GM12878 (cell line): ENCODE measurements at regions not wholly inside any gene's neighbourhood (a gene's known extent, or its start where the extent isn't known, plus 50 kb on each side); places are given as distances from the start of the nearest gene placed in this dataset.

Experiments used
- ATAC-seq: fragments of 200-7000 bp; cut with Tn5 transposase; 3 replicates; pipeline ENCODE4 v1.9.1; 2020; ENCODE audit warnings: mild to moderate bottlenecking, moderate library complexity
- BruUV-seq: library from RNA; stranded (reverse); fragments of 400-500 nt; replicated peaks from 2 replicates; lab custom pipeline; 2021; lab: Mats Ljungman, UMichigan
- CTCF ChIA-PET: fragments of 300-600 bp; sonication (Branson Sonifier 250); formaldehyde crosslinking; extraction: SDS; loops from one replicate; lab custom pipeline; 2021; ENCODE audit warnings: inconsistent platforms; lab: Yijun Ruan, JAX
- POLR2A ChIA-PET: fragments of 350-600 bp; formaldehyde crosslinking; extraction: SDS; loops from one replicate; lab custom pipeline; 2021; ENCODE audit warnings: inconsistent platforms; lab: Charles Lee
- RAD21 ChIA-PET: fragments of 300-600 bp; sonication (Branson Sonifier 250); formaldehyde crosslinking; loops from one replicate; lab custom pipeline; 2023; ENCODE audit warnings: antibody characterized with exemption; ENCODE audit not compliant: unreplicated experiment; lab: Charles Lee
- SMC1A ChIA-PET: fragments of 300-600 bp; sonication (Branson Sonifier 250); formaldehyde crosslinking; loops from one replicate; lab custom pipeline; 2023; ENCODE audit not compliant: unreplicated experiment, uncharacterized antibody; lab: Charles Lee
- DNase-seq: peaks from one replicate; pipeline ENCODE4 v3.0.0-alpha.2; 2011; ENCODE audit warnings: low read depth, low spot score
- FAIRE-seq: peaks from 3 replicates; lab custom pipeline; 2011; peaks lifted over from hg19 to GRCh38; lab: Jason Lieb, UNC
- H2AFZ ChIP-seq: 2 replicates; pipeline ENCODE4 v1.6.0; 2011; ENCODE audit warnings: low read depth, low read length, control low read depth; ENCODE audit not compliant: control insufficient read depth
- H3K27ac ChIP-seq: 2 replicates; pipeline ENCODE4 v1.5.1; 2011; ENCODE audit warnings: control low read depth; ENCODE audit not compliant: control insufficient read depth, insufficient read depth
- H3K27me3 ChIP-seq, 2 experiments: replicated peaks in 1 of 2; 2 replicates each; pipeline versions ENCODE4 v1.6.0 to v1.6.1; 2011; ENCODE audit warnings: low read length in 1 of 2; ENCODE audit not compliant: control insufficient read depth in 2 of 2, insufficient read depth in 2 of 2
- H3K36me3 ChIP-seq, 2 experiments: 2 replicates each; pipeline ENCODE4 v1.5.1; 2011; ENCODE audit warnings: low read length in 1 of 2; ENCODE audit not compliant: control insufficient read depth in 2 of 2, insufficient read depth in 2 of 2
- H3K4me1 ChIP-seq: 2 replicates; pipeline ENCODE4 v1.6.1; 2011; ENCODE audit warnings: mild to moderate bottlenecking, low read length, moderate library complexity, mixed read lengths; ENCODE audit not compliant: control insufficient read depth, insufficient read depth
- H3K4me2 ChIP-seq: 2 replicates; pipeline ENCODE4 v1.6.0; 2011; ENCODE audit warnings: control low read depth; ENCODE audit not compliant: control insufficient read depth, insufficient read depth
- H3K4me3 ChIP-seq: fragments of 200-600 bp; sonication (generic); 2 replicates; pipeline ENCODE4 v1.5.1; 2016
- H3K79me2 ChIP-seq: 2 replicates; pipeline ENCODE4 v1.6.0; 2011; ENCODE audit warnings: low read length; ENCODE audit not compliant: control insufficient read depth, insufficient read depth
- H3K9ac ChIP-seq: 2 replicates; pipeline ENCODE4 v1.8.0; 2011; ENCODE audit warnings: low read length, control low read depth, mixed read lengths; ENCODE audit not compliant: control insufficient read depth, insufficient read depth
- H3K9me3 ChIP-seq: replicated peaks from 3 replicates; pipeline ENCODE4 v1.5.1; 2011; ENCODE audit warnings: mild to moderate bottlenecking, low read length; ENCODE audit not compliant: control insufficient read depth, insufficient read depth
- H4K20me1 ChIP-seq: 2 replicates; pipeline ENCODE4 v1.6.0; 2011; ENCODE audit not compliant: control insufficient read depth, insufficient read depth
- BHLHE40 ChIP-seq, 2 experiments: fragments of 450-650 bp in 1 of 2; IDR thresholded peaks; 2 replicates each; pipeline ENCODE4 v1.6.1; 2011 to 2017; ENCODE audit warnings: low read depth in 2 of 2, borderline replicate concordance in 1 of 2, improper control_type of control experiment in 1 of 2, low read length in 1 of 2, mild to moderate bottlenecking in 1 of 2
- CEBPZ ChIP-seq: fragments of 150-350 bp; IDR thresholded peaks from 2 replicates; pipeline ENCODE4 v1.6.1; 2016; ENCODE audit warnings: low read depth, low read length
- CHD2 ChIP-seq: IDR thresholded peaks from 2 replicates; pipeline ENCODE4 v1.6.1; 2011; ENCODE audit warnings: low read depth, low read length, improper control_type of control experiment, borderline replicate concordance
- CREB1 ChIP-seq: IDR thresholded peaks from 2 replicates; pipeline ENCODE4 v1.6.1; 2012; ENCODE audit warnings: low read depth, mild to moderate bottlenecking, inconsistent platforms
- DPF2 ChIP-seq: fragments of 450-650 bp; IDR thresholded peaks from 2 replicates; pipeline ENCODE4 v1.6.1; 2017; ENCODE audit warnings: mild to moderate bottlenecking
- KDM1A ChIP-seq: fragments of 200-600 bp; sonication (generic); IDR thresholded peaks from 2 replicates; pipeline ENCODE4 v1.6.1; 2016; ENCODE audit warnings: borderline replicate concordance
- MEF2B ChIP-seq: fragments of 450-650 bp; IDR thresholded peaks from 2 replicates; pipeline ENCODE4 v1.6.1; 2018; ENCODE audit warnings: mild to moderate bottlenecking, moderate library complexity; ENCODE audit not compliant: partially characterized antibody, poor library complexity, severe bottlenecking
- MTA3 ChIP-seq: IDR thresholded peaks from 2 replicates; pipeline ENCODE4 v1.6.1; 2012; ENCODE audit warnings: low read length, inconsistent platforms, borderline replicate concordance
- MXI1 ChIP-seq: fragments of 150-350 bp; IDR thresholded peaks from 2 replicates; pipeline ENCODE4 v1.6.1; 2011; ENCODE audit warnings: low read depth, mild to moderate bottlenecking, inconsistent platforms, low read length, improper control_type of control experiment
- POLR2A ChIP-seq: IDR thresholded peaks from 2 replicates; pipeline ENCODE4 v1.6.1; 2011; ENCODE audit warnings: low read depth, mild to moderate bottlenecking, low read length
- RAD51 ChIP-seq: fragments of 450-650 bp; IDR thresholded peaks from 2 replicates; pipeline ENCODE4 v1.6.1; 2016; ENCODE audit warnings: moderate library complexity, mild to moderate bottlenecking, inconsistent platforms
- TBL1XR1 ChIP-seq: IDR thresholded peaks from 2 replicates; pipeline ENCODE4 v1.6.1; 2012; ENCODE audit warnings: low read depth, low read length, improper control_type of control experiment
- ZSCAN29 ChIP-seq: fragments of 450-650 bp; IDR thresholded peaks from 2 replicates; pipeline ENCODE4 v1.6.1; 2017; ENCODE audit warnings: mild to moderate bottlenecking, moderate library complexity
- WGBS: methylation state at CpG from one replicate; pipeline ENCODE4 v1.1.6; 2016; ENCODE audit warnings: low lambda C conversion rate; ENCODE audit not compliant: insufficient replicate concordance, insufficient coverage; ENCODE audit errors: missing lambda C conversion rate; 5-methylcytosine and 5-hydroxymethylcytosine counted together
- in situ Hi-C: fragments of 300-500 bp; cut with MboI; formaldehyde crosslinking; loops from 9 replicates; pipeline ENCODE4 v1.14.3; 2018; ENCODE audit warnings: mixed read lengths
- intact Hi-C: fragments of 100-400 bp; cut with micrococcal nuclease; formaldehyde crosslinking; loops from one replicate; pipeline ENCODE4 v1.14.2; 2022; ENCODE audit not compliant: unreplicated experiment
- TF ChIP-seq, protein P1 (sequence below), 3 experiments: IDR thresholded peaks in 2 of 3; conservative IDR thresholded peaks in 1 of 3; 2 replicates each; pipeline ENCODE4 v1.5.1; 2011; ENCODE audit warnings: low read depth in 3 of 3, low read length in 3 of 3, mild to moderate bottlenecking in 3 of 3, control low read depth in 2 of 3, moderate library complexity in 2 of 3, inconsistent platforms in 1 of 3, mixed read lengths in 1 of 3; ENCODE audit not compliant: control insufficient read depth in 2 of 3, insufficient read depth in 1 of 3; ENCODE audit errors: extremely low read depth in 1 of 3

DNA sequence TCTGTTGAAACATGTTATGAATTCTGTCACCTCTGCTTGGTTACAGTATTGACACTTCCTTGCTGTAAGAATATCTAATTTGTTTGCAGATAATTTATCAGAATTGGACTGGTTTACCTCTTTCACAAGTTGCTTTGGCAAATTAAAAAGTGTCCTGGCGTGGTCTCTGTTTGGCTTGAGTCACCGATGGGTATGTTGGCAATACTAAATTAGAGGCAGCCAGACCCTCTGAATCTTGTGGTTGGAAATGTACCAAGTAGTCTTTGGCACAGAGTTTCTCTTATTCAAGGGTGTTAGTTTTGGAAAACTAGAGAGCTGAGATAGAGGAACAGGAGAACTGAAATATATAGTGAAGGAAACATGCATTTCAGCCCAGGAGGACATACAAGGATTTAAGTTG lies 521.1 kb upstream of the MGAT4C start:
- CTCF ChIA-PET = no interaction called here
- TF ChIP-seq ZSCAN29 = no peak
- no peak for TF ChIP-seq TBL1XR1
- TF ChIP-seq, protein P1, sequence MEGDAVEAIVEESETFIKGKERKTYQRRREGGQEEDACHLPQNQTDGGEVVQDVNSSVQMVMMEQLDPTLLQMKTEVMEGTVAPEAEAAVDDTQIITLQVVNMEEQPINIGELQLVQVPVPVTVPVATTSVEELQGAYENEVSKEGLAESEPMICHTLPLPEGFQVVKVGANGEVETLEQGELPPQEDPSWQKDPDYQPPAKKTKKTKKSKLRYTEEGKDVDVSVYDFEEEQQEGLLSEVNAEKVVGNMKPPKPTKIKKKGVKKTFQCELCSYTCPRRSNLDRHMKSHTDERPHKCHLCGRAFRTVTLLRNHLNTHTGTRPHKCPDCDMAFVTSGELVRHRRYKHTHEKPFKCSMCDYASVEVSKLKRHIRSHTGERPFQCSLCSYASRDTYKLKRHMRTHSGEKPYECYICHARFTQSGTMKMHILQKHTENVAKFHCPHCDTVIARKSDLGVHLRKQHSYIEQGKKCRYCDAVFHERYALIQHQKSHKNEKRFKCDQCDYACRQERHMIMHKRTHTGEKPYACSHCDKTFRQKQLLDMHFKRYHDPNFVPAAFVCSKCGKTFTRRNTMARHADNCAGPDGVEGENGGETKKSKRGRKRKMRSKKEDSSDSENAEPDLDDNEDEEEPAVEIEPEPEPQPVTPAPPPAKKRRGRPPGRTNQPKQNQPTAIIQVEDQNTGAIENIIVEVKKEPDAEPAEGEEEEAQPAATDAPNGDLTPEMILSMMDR (IDR thresholded peaks at IDR 0.05 in 2 of 3, conservative IDR thresholded peaks at IDR 0.05 in 1 of 3; ENCODE audit: control insufficient read depth in 2 of 3, extremely low read depth in 1 of 3, insufficient read depth in 1 of 3, low read depth in 3 of 3, low read length in 3 of 3) = no peak
- H2AFZ ChIP-seq = no peak overlapping the region
- intact Hi-C loops (no loop called here), in situ Hi-C loops (no loop called here)
- H3K36me3 ChIP-seq = no peaks in the 10 kb centered on the region
- no peak overlapping the region for H3K9ac ChIP-seq
- H3K4me1 ChIP-seq = no peaks in the 10 kb centered on the region
- H3K27ac ChIP-seq = no peak overlapping the region
- DNase-seq (no peak), ATAC-seq (no peak), FAIRE-seq (no peak)
- H3K27me3 ChIP-seq = no peaks in the 10 kb centered on the region
- no peaks in the 10 kb centered on the region for H3K79me2 ChIP-seq
- no peak overlapping the region for H3K4me2 ChIP-seq
- no peaks in the 10 kb centered on the region for H4K20me1 ChIP-seq
- POLR2A ChIA-PET = no interaction called here
- 48% methylated on average over 2 of the region's 2 CpGs for WGBS
- no TSS peak for BruUV-seq
- no peaks in the 10 kb centered on the region for H3K9me3 ChIP-seq
- no peak overlapping the region for H3K4me3 ChIP-seq
- SMC1A ChIA-PET = interaction anchor here (0.6 kb wide), 1 partner anchor 98 kb away, joined by 3 read pairs; no protein-coding TSS in a partner anchor
- RAD21 ChIA-PET = no interaction called here

GRCh38 chr12:86774841-86775388 lies 518.7 kb upstream of the MGAT4C start:
- H2AFZ ChIP-seq = no peak overlapping the region
- no peaks in the 10 kb centered on the region for H3K36me3 ChIP-seq
- ATAC-seq (no peak), FAIRE-seq (no peak), DNase-seq (no peak)
- H3K4me3 ChIP-seq = no peak overlapping the region
- in situ Hi-C loops = no loop called here
- ChIA-PET SMC1A (no interaction called here), RAD21 (no interaction called here), POLR2A (no interaction called here), CTCF (no interaction called here)
- no peak overlapping the region for H3K9ac ChIP-seq
- 0% methylated on average over 1 of the region's 1 CpG for WGBS
- H3K4me1 ChIP-seq = no peaks in the 10 kb centered on the region
- H3K27me3 ChIP-seq = no peaks in the 10 kb centered on the region
- H3K27ac ChIP-seq = no peak overlapping the region
- no peaks in the 10 kb centered on the region for H4K20me1 ChIP-seq
- H3K79me2 ChIP-seq = no peaks in the 10 kb centered on the region
- H3K9me3 ChIP-seq = no peaks in the 10 kb centered on the region
- no peak overlapping the region for H3K4me2 ChIP-seq
- intact Hi-C loops = no loop called here
- no TSS peak for BruUV-seq
- TF ChIP-seq MEF2B (no peak), CHD2 (no peak), MXI1 (no peak), ZSCAN29 (no peak), BHLHE40 (IDR thresholded peaks at IDR 0.05; ENCODE audit: borderline replicate concordance in 1 of 2, low read depth in 2 of 2, low read length in 1 of 2) (no peak), POLR2A (no peak), KDM1A (no peak), RAD51 (no peak), CREB1 (no peak), MTA3 (no peak), CEBPZ (no peak), DPF2 (no peak)
